WTC11 (cell line): ENCODE measurements at regions not wholly inside any gene's neighbourhood (a gene's known extent, or its start where the extent isn't known, plus 50 kb on each side); places are given as distances from the start of the nearest gene placed in this dataset.

Experiments
- ATAC-seq: fragments of 200-7000 bp; cut with Tn5 transposase; 2 replicates; pipeline ENCODE4 v1.10.0; 2021; ENCODE audit warnings: mild to moderate bottlenecking, moderate library complexity
- CTCF ChIA-PET: fragments of 300-600 bp; sonication (Branson Sonifier 250); formaldehyde crosslinking; loops from one replicate; lab custom pipeline; 2021; ENCODE audit warnings: antibody characterized with exemption; lab: Charles Lee
- POLR2A ChIA-PET: fragments of 350-600 bp; sonication (Branson Sonifier 250); formaldehyde crosslinking; loops from one replicate; lab custom pipeline; 2021; ENCODE audit warnings: antibody characterized with exemption; lab: Charles Lee
- DNase-seq: peaks from one replicate; pipeline ENCODE4 v3.0.0; 2021; ENCODE audit warnings: low spot score
- H3K27ac Mint-ChIP-seq: 2 replicates; pipeline ENCODE4 v1.8.0; 2021; ENCODE audit warnings: mixed read lengths
- H3K27me3 Mint-ChIP-seq: 2 replicates; pipeline ENCODE4 v1.8.0; 2021; ENCODE audit warnings: low read depth, mild to moderate bottlenecking, moderate library complexity, mixed read lengths
- H3K36me3 Mint-ChIP-seq: 2 replicates; pipeline ENCODE4 v1.8.0; 2021; ENCODE audit warnings: mixed read lengths
- H3K4me1 Mint-ChIP-seq: 2 replicates; pipeline ENCODE4 v1.8.0; 2022; ENCODE audit warnings: mixed read lengths
- H3K4me3 Mint-ChIP-seq: 2 replicates; pipeline ENCODE4 v1.8.0; 2021; ENCODE audit warnings: mild to moderate bottlenecking, moderate library complexity, mixed read lengths
- H3K9me3 Mint-ChIP-seq: 2 replicates; pipeline ENCODE4 v1.8.0; 2021; ENCODE audit warnings: mixed read lengths
- CBFB ChIP-seq: sonication (generic); formaldehyde crosslinking; IDR thresholded peaks from 2 replicates; pipeline ENCODE4 v1.8.1; 2022; ENCODE audit warnings: mild to moderate bottlenecking, low read depth, missing genetic modification reagents
- EMX1 ChIP-seq: fragments of 250-450 bp; sonication (Bioruptor Pico); IDR thresholded peaks from 2 replicates; pipeline ENCODE4 v1.8.0; 2021; ENCODE audit warnings: mild to moderate bottlenecking
- ESRRA ChIP-seq: sonication (generic); formaldehyde crosslinking; IDR thresholded peaks from 2 replicates; pipeline ENCODE4 v1.8.1; 2022; ENCODE audit warnings: mild to moderate bottlenecking, missing genetic modification reagents, borderline replicate concordance
- FOXJ3 ChIP-seq: sonication (generic); formaldehyde crosslinking; IDR thresholded peaks from 2 replicates; pipeline ENCODE4 v1.9.0; 2021; ENCODE audit warnings: missing genetic modification reagents, mild to moderate bottlenecking, borderline replicate concordance
- FOXP1 ChIP-seq: sonication (generic); formaldehyde crosslinking; IDR thresholded peaks from 2 replicates; pipeline ENCODE4 v1.8.0; 2022; ENCODE audit warnings: missing genetic modification reagents, mild to moderate bottlenecking, moderate library complexity, borderline replicate concordance
- GABPB1 ChIP-seq: sonication (generic); formaldehyde crosslinking; IDR thresholded peaks from 2 replicates; pipeline ENCODE4 v1.8.1; 2023; ENCODE audit warnings: mild to moderate bottlenecking, missing genetic modification reagents
- JAZF1 ChIP-seq: fragments of 250-450 bp; sonication (Bioruptor Pico); IDR thresholded peaks from 2 replicates; pipeline ENCODE4 v1.9.0; 2021; ENCODE audit warnings: moderate library complexity, mild to moderate bottlenecking, inconsistent platforms
- NFE2L1 ChIP-seq: sonication (generic); formaldehyde crosslinking; IDR thresholded peaks from 2 replicates; pipeline ENCODE4 v1.8.1; 2023; ENCODE audit warnings: missing genetic modification reagents
- PRRX2 ChIP-seq: fragments of 250-450 bp; sonication (Bioruptor Pico); IDR thresholded peaks from 2 replicates; pipeline ENCODE4 v1.8.0; 2021; ENCODE audit warnings: mild to moderate bottlenecking
- RORB ChIP-seq: fragments of 250-450 bp; sonication (Bioruptor Pico); IDR thresholded peaks from 2 replicates; pipeline ENCODE4 v1.9.0; 2021; ENCODE audit warnings: mild to moderate bottlenecking
- SMAD3 ChIP-seq: sonication (generic); formaldehyde crosslinking; IDR thresholded peaks from 2 replicates; pipeline ENCODE4 v1.8.0; 2022; ENCODE audit warnings: missing genetic modification reagents, mild to moderate bottlenecking, borderline replicate concordance
- SOX15 ChIP-seq: fragments of 250-450 bp; sonication (Bioruptor Pico); IDR thresholded peaks from 2 replicates; pipeline ENCODE4 v1.9.0; 2021; ENCODE audit warnings: mild to moderate bottlenecking
- TEAD4 ChIP-seq: sonication (generic); formaldehyde crosslinking; IDR thresholded peaks from 2 replicates; pipeline ENCODE4 v1.8.0; 2022; ENCODE audit warnings: mild to moderate bottlenecking, missing genetic modification reagents
- TP53 ChIP-seq: sonication (generic); formaldehyde crosslinking; IDR thresholded peaks from 2 replicates; pipeline ENCODE4 v1.8.1; 2023; ENCODE audit warnings: mild to moderate bottlenecking, missing genetic modification reagents
- ZNF121 ChIP-seq: sonication (generic); formaldehyde crosslinking; IDR thresholded peaks from 2 replicates; pipeline ENCODE4 v1.8.0; 2023; ENCODE audit warnings: missing genetic modification reagents
- ZNF396 ChIP-seq: fragments of 250-450 bp; sonication (Bioruptor Pico); IDR thresholded peaks from 2 replicates; pipeline ENCODE4 v1.8.0; 2021; ENCODE audit warnings: mild to moderate bottlenecking, moderate library complexity, borderline replicate concordance
- TF ChIP-seq, protein P1 (sequence below): sonication (generic); formaldehyde crosslinking; IDR thresholded peaks from 2 replicates; pipeline ENCODE4 v1.8.0; 2022; ENCODE audit warnings: mild to moderate bottlenecking, missing genetic modification reagents
- TF ChIP-seq, protein P2 (sequence below): sonication (generic); formaldehyde crosslinking; IDR thresholded peaks from 2 replicates; pipeline ENCODE4 v1.8.0; 2022; ENCODE audit warnings: mild to moderate bottlenecking, missing genetic modification reagents
- TF ChIP-seq, protein P3 (sequence below): sonication (generic); formaldehyde crosslinking; IDR thresholded peaks from 2 replicates; pipeline ENCODE4 v1.8.1; 2023; ENCODE audit warnings: mild to moderate bottlenecking, missing genetic modification reagents, borderline replicate concordance
- TF ChIP-seq, protein P4 (sequence below): sonication (generic); formaldehyde crosslinking; IDR thresholded peaks from 2 replicates; pipeline ENCODE4 v1.8.0; 2023; ENCODE audit warnings: mild to moderate bottlenecking, missing genetic modification reagents
- TF ChIP-seq, protein P5 (sequence below): fragments of 250-450 bp; sonication (Bioruptor Pico); IDR thresholded peaks from 2 replicates; pipeline ENCODE4 v1.9.0; 2021; ENCODE audit warnings: mild to moderate bottlenecking
- TF ChIP-seq, protein P6 (sequence below): sonication (generic); formaldehyde crosslinking; IDR thresholded peaks from 2 replicates; pipeline ENCODE4 v1.8.1; 2023; ENCODE audit warnings: mild to moderate bottlenecking, missing genetic modification reagents, moderate library complexity
- TF ChIP-seq, protein P7 (sequence below): sonication (generic); formaldehyde crosslinking; conservative IDR thresholded peaks from 2 replicates; pipeline ENCODE4 v1.8.1; 2022; ENCODE audit warnings: mild to moderate bottlenecking, missing genetic modification reagents

DNA sequence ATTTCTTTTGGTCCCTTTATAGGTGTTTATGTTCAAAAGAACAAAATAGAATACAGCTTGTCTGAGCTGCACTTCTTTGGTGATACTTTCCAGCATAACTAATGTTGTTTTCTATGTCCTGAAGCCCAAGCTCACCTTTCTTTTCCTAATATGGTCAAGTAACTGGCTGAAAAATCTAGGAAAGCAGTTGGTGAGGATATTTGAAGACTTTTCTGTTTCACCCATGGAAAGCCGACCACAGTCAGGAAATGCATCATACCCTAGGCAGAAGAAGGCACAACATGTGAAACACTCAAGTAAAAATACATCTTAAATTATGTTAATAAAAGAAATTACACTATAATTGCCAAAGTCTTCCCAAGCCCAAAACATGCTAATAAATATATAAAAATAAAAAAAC is 337.0 kb downstream of the PDGFC start (continued):
- TF ChIP-seq NFE2L1 (CRISPR knock-in tag) (no peak), TEAD4 (CRISPR knock-in tag) (no peak), ZNF121 (CRISPR knock-in tag) (no peak)
- TF ChIP-seq, protein P1, sequence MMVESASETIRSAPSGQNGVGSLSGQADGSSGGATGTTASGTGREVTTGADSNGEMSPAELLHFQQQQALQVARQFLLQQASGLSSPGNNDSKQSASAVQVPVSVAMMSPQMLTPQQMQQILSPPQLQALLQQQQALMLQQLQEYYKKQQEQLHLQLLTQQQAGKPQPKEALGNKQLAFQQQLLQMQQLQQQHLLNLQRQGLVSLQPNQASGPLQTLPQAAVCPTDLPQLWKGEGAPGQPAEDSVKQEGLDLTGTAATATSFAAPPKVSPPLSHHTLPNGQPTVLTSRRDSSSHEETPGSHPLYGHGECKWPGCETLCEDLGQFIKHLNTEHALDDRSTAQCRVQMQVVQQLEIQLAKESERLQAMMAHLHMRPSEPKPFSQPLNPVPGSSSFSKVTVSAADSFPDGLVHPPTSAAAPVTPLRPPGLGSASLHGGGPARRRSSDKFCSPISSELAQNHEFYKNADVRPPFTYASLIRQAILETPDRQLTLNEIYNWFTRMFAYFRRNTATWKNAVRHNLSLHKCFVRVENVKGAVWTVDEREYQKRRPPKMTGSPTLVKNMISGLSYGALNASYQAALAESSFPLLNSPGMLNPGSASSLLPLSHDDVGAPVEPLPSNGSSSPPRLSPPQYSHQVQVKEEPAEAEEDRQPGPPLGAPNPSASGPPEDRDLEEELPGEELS (CRISPR knock-in tag) = no peak

DNA sequence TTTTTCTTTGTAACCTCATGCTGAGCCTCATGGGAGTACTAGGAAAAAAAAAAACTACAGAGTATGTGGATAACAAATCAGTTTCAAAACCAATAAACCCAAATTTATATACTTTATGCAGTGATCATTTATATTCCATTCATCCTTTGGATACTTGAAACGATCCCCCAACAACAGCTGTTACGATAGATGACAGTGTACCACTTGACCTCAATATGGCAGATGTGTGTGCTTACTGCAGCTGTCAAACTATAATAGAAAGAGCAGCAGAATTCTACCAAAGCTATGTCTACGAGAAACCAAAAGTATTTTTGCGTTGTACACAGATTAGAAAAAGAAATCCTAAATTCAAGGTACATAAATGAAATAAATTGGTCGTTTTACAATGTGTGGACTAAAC is 337.8 kb downstream of the PDGFC start:
- ATAC-seq = no peak
- POLR2A ChIA-PET = no interaction called here
- CTCF ChIA-PET = no interaction called here
- no peak for DNase-seq
- H3K27me3 Mint-ChIP-seq = no peaks in the 10 kb centered on the region
- H3K27ac Mint-ChIP-seq = no peak overlapping the region
- no peak overlapping the region for H3K4me3 Mint-ChIP-seq
- no peak for TF ChIP-seq JAZF1 (CRISPR knock-in tag)
- no peak for TF ChIP-seq SOX15 (CRISPR knock-in tag)
- no peak for TF ChIP-seq TP53 (CRISPR knock-in tag)
- TF ChIP-seq, protein P2, sequence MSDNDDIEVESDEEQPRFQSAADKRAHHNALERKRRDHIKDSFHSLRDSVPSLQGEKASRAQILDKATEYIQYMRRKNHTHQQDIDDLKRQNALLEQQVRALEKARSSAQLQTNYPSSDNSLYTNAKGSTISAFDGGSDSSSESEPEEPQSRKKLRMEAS (CRISPR knock-in tag) = no peak
- no peak for TF ChIP-seq PRRX2 (CRISPR knock-in tag)
- TF ChIP-seq NFE2L1 (CRISPR knock-in tag) = no peak
- no peak for TF ChIP-seq ZNF396 (CRISPR knock-in tag)
- no peak for TF ChIP-seq RORB
- TF ChIP-seq, protein P3, sequence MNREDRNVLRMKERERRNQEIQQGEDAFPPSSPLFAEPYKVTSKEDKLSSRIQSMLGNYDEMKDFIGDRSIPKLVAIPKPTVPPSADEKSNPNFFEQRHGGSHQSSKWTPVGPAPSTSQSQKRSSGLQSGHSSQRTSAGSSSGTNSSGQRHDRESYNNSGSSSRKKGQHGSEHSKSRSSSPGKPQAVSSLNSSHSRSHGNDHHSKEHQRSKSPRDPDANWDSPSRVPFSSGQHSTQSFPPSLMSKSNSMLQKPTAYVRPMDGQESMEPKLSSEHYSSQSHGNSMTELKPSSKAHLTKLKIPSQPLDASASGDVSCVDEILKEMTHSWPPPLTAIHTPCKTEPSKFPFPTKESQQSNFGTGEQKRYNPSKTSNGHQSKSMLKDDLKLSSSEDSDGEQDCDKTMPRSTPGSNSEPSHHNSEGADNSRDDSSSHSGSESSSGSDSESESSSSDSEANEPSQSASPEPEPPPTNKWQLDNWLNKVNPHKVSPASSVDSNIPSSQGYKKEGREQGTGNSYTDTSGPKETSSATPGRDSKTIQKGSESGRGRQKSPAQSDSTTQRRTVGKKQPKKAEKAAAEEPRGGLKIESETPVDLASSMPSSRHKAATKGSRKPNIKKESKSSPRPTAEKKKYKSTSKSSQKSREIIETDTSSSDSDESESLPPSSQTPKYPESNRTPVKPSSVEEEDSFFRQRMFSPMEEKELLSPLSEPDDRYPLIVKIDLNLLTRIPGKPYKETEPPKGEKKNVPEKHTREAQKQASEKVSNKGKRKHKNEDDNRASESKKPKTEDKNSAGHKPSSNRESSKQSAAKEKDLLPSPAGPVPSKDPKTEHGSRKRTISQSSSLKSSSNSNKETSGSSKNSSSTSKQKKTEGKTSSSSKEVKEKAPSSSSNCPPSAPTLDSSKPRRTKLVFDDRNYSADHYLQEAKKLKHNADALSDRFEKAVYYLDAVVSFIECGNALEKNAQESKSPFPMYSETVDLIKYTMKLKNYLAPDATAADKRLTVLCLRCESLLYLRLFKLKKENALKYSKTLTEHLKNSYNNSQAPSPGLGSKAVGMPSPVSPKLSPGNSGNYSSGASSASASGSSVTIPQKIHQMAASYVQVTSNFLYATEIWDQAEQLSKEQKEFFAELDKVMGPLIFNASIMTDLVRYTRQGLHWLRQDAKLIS (CRISPR knock-in tag) = no peak
- TF ChIP-seq, protein P4, sequence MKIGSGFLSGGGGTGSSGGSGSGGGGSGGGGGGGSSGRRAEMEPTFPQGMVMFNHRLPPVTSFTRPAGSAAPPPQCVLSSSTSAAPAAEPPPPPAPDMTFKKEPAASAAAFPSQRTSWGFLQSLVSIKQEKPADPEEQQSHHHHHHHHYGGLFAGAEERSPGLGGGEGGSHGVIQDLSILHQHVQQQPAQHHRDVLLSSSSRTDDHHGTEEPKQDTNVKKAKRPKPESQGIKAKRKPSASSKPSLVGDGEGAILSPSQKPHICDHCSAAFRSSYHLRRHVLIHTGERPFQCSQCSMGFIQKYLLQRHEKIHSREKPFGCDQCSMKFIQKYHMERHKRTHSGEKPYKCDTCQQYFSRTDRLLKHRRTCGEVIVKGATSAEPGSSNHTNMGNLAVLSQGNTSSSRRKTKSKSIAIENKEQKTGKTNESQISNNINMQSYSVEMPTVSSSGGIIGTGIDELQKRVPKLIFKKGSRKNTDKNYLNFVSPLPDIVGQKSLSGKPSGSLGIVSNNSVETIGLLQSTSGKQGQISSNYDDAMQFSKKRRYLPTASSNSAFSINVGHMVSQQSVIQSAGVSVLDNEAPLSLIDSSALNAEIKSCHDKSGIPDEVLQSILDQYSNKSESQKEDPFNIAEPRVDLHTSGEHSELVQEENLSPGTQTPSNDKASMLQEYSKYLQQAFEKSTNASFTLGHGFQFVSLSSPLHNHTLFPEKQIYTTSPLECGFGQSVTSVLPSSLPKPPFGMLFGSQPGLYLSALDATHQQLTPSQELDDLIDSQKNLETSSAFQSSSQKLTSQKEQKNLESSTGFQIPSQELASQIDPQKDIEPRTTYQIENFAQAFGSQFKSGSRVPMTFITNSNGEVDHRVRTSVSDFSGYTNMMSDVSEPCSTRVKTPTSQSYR (CRISPR knock-in tag) = no peak
- H3K4me1 Mint-ChIP-seq = peaks cover 23% of the 10 kb centered on the region
- H3K9me3 Mint-ChIP-seq = peaks cover 29% of the 10 kb centered on the region
- peaks cover 15% of the 10 kb centered on the region for H3K36me3 Mint-ChIP-seq

DNA sequence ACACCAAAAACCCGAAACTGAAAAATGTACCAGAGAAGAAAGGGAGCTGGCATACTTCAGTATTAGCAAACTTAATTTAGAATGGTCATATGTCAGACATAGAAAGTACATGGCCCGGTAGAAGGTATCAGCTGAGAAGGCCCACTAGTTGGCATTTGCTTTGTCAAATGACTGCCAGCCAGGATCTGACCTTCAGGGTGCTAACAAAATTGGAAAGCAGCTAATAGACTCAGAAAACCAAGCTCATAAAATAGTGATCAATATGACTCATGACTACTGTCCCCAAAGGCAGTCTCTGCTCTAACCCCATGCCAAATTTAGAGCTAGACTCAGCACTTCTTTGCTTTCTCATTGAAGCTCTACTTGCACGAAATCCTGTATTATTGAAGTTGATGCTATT is 342.7 kb downstream of the PDGFC start:
- H3K27me3 Mint-ChIP-seq = no peaks in the 10 kb centered on the region
- POLR2A ChIA-PET = no interaction called here
- H3K4me1 Mint-ChIP-seq = peaks cover under 1% of the 10 kb centered on the region
- DNase-seq = no peak
- no peak overlapping the region for H3K27ac Mint-ChIP-seq
- peaks cover 33% of the 10 kb centered on the region for H3K36me3 Mint-ChIP-seq
- CTCF ChIA-PET = no interaction called here
- no peak overlapping the region for H3K4me3 Mint-ChIP-seq
- H3K9me3 Mint-ChIP-seq = peaks cover 55% of the 10 kb centered on the region
- ATAC-seq = no peak
- no peak for TF ChIP-seq FOXP1 (CRISPR knock-in tag)
- no peak for TF ChIP-seq EMX1
- TF ChIP-seq FOXJ3 (CRISPR knock-in tag) = no peak
- no peak for TF ChIP-seq GABPB1 (CRISPR knock-in tag)
- no peak for TF ChIP-seq CBFB (CRISPR knock-in tag)
- TF ChIP-seq, protein P5, sequence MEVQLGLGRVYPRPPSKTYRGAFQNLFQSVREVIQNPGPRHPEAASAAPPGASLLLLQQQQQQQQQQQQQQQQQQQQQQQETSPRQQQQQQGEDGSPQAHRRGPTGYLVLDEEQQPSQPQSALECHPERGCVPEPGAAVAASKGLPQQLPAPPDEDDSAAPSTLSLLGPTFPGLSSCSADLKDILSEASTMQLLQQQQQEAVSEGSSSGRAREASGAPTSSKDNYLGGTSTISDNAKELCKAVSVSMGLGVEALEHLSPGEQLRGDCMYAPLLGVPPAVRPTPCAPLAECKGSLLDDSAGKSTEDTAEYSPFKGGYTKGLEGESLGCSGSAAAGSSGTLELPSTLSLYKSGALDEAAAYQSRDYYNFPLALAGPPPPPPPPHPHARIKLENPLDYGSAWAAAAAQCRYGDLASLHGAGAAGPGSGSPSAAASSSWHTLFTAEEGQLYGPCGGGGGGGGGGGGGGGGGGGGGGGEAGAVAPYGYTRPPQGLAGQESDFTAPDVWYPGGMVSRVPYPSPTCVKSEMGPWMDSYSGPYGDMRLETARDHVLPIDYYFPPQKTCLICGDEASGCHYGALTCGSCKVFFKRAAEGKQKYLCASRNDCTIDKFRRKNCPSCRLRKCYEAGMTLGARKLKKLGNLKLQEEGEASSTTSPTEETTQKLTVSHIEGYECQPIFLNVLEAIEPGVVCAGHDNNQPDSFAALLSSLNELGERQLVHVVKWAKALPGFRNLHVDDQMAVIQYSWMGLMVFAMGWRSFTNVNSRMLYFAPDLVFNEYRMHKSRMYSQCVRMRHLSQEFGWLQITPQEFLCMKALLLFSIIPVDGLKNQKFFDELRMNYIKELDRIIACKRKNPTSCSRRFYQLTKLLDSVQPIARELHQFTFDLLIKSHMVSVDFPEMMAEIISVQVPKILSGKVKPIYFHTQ (CRISPR knock-in tag) = no peak
- TF ChIP-seq, protein P6, sequence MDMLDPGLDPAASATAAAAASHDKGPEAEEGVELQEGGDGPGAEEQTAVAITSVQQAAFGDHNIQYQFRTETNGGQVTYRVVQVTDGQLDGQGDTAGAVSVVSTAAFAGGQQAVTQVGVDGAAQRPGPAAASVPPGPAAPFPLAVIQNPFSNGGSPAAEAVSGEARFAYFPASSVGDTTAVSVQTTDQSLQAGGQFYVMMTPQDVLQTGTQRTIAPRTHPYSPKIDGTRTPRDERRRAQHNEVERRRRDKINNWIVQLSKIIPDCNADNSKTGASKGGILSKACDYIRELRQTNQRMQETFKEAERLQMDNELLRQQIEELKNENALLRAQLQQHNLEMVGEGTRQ (CRISPR knock-in tag) = no peak
- TF ChIP-seq, protein P7, sequence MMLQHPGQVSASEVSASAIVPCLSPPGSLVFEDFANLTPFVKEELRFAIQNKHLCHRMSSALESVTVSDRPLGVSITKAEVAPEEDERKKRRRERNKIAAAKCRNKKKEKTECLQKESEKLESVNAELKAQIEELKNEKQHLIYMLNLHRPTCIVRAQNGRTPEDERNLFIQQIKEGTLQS = no peak
- no peak for TF ChIP-seq SMAD3
- TF ChIP-seq ESRRA (CRISPR knock-in tag) = no peak
